ENCODE measurements at regions not wholly inside any gene's neighbourhood (a gene's known extent, or its start where the extent isn't known, plus 50 kb on each side); places are given as distances from the start of the nearest gene placed in this dataset.

DNA sequence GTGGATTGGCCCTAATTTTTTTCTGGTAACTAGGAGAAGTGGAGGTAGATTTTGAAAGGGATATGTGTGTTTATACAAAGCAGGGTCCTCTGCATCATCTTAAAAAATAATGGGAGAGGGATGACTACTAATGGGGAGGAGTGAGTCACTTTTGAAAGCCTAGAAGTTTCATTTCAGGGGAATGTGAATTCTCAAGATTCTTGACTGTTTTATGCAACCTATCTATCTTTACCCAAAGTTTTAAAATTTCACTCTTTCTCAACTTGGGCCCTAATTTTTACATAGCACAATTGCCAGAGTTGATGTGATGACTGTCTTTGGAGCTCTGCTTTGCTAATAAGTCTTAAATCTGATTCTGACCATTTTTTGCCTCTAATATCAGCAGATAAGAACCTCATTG is 445.2 kb downstream of the GRXCR1 start:
- Histone ChIP-seq H3K27ac (ENCODE audit: low read depth, low read length) (peak overlapping the region; percentile 47), H3K27me3 (ENCODE audit: control insufficient read depth, insufficient read depth, low read length) (no peaks in the 10 kb centered on the region), H3K4me3 (ENCODE audit: low read depth, low read length) (no peak overlapping the region), H3K9me3 (ENCODE audit: control insufficient read depth, insufficient read depth, low read length) (no peaks in the 10 kb centered on the region)
- ChIA-PET CTCF (interaction anchor here (0.7 kb wide), 1 partner anchor 95 kb away, joined by 6 read pairs; no protein-coding TSS in a partner anchor), POLR2A (no interaction called here)
- DNase-seq (ENCODE audit: low read depth, low spot score), result no peak
- TF ChIP-seq, protein P1, sequence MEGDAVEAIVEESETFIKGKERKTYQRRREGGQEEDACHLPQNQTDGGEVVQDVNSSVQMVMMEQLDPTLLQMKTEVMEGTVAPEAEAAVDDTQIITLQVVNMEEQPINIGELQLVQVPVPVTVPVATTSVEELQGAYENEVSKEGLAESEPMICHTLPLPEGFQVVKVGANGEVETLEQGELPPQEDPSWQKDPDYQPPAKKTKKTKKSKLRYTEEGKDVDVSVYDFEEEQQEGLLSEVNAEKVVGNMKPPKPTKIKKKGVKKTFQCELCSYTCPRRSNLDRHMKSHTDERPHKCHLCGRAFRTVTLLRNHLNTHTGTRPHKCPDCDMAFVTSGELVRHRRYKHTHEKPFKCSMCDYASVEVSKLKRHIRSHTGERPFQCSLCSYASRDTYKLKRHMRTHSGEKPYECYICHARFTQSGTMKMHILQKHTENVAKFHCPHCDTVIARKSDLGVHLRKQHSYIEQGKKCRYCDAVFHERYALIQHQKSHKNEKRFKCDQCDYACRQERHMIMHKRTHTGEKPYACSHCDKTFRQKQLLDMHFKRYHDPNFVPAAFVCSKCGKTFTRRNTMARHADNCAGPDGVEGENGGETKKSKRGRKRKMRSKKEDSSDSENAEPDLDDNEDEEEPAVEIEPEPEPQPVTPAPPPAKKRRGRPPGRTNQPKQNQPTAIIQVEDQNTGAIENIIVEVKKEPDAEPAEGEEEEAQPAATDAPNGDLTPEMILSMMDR (IDR thresholded peaks at IDR 0.05; ENCODE audit: low read depth, low read length), result no peak

DNA sequence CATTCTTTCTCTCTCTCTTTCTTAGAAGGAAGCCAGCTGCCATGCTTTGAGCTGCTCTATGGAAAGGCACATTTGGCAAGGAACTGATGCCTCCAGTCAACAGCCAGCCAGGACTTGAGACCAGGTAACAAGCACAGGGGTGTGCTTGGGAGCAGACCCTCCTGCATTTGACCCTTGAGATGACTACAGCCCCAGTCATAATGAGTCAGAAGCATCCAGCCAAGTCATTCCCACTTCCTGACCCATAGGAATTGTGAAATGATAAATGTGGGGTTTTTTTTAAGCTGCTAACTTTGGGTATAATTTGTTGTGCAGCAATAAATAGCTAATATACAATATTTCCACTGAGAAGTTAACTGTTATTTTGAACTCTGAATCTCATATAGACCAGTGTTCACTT is 446.9 kb downstream of the GRXCR1 start:
- no peak for DNase-seq (ENCODE audit: low read depth, low spot score)
- POLR2A ChIA-PET, result no interaction called here

DNA sequence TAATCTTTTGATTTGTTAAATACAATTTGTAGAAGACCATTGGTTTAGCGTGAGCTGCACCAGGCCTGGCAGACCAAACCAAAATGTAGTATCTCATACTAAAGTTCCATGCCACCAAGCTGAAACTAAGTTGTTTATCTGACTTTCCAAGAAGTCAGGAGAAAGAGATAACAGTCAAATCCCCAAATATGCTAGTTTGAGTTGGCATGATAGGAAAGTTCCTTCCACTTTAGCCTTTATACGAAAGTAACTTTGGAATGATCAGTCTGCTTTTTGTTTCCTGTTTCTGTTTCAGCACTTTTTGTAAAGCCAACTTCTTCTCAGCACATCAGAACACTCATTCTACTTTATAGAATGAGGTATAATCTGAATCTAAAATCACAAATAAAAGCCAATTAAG is 449.2 kb downstream of the GRXCR1 start:
- no peak for DNase-seq (ENCODE audit: low read depth, low spot score)
- H3K27ac ChIP-seq (ENCODE audit: low read depth, low read length), result no peak overlapping the region
- H3K9me3 ChIP-seq (ENCODE audit: control insufficient read depth, insufficient read depth, low read length), result no peaks in the 10 kb centered on the region
- H3K4me3 ChIP-seq (ENCODE audit: low read depth, low read length), result no peak overlapping the region
- ChIA-PET POLR2A (no interaction called here), CTCF (no interaction called here)
- TF ChIP-seq, protein P1 (IDR thresholded peaks at IDR 0.05; ENCODE audit: low read depth, low read length), result no peak
- no peaks in the 10 kb centered on the region for H3K27me3 ChIP-seq (ENCODE audit: control insufficient read depth, insufficient read depth, low read length)

More for the DNA sequence above, 446.9 kb downstream of the GRXCR1 start:
- CTCF ChIA-PET, result no interaction called here
- Histone ChIP-seq H3K9me3 (ENCODE audit: control insufficient read depth, insufficient read depth, low read length) (no peaks in the 10 kb centered on the region), H3K27me3 (ENCODE audit: control insufficient read depth, insufficient read depth, low read length) (no peaks in the 10 kb centered on the region), H3K4me3 (ENCODE audit: low read depth, low read length) (no peak overlapping the region), H3K27ac (ENCODE audit: low read depth, low read length) (peak overlapping the region; percentile 63)
- TF ChIP-seq, protein P1 (IDR thresholded peaks at IDR 0.05; ENCODE audit: low read depth, low read length), result no peak

DNA sequence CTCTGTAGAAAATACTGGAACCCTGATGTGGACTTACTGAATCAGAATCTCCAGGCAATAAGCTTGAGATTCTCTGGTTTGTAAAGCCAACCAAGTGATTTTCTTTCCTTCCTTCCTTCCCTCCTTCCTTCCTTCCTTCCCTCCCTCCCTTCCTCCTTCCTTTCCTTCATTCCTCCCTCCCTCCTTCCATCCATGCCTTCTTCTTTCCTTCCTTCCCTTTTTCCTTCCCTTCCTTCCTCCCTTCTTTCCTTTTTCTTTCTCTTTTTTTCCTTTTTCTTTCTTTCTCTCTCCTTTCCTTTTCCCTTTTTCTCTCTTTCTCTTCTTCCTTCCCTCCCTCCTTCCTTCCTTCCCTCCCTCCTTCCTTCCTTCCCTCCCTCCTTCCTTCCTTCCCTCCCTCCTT is 450.8 kb downstream of the GRXCR1 start:
- TF ChIP-seq, protein P1 (IDR thresholded peaks at IDR 0.05; ENCODE audit: low read depth, low read length), result no peak
- Histone ChIP-seq H3K27ac (ENCODE audit: low read depth, low read length) (no peak overlapping the region), H3K9me3 (ENCODE audit: control insufficient read depth, insufficient read depth, low read length) (no peaks in the 10 kb centered on the region), H3K4me3 (ENCODE audit: low read depth, low read length) (no peak overlapping the region), H3K27me3 (ENCODE audit: control insufficient read depth, insufficient read depth, low read length) (no peaks in the 10 kb centered on the region)
- ChIA-PET POLR2A (interaction anchor here (0.6 kb wide), 1 partner anchor 18 kb away, joined by 3 read pairs; no protein-coding TSS in a partner anchor), CTCF (no interaction called here)
- no peak for DNase-seq (ENCODE audit: low read depth, low spot score)

DNA sequence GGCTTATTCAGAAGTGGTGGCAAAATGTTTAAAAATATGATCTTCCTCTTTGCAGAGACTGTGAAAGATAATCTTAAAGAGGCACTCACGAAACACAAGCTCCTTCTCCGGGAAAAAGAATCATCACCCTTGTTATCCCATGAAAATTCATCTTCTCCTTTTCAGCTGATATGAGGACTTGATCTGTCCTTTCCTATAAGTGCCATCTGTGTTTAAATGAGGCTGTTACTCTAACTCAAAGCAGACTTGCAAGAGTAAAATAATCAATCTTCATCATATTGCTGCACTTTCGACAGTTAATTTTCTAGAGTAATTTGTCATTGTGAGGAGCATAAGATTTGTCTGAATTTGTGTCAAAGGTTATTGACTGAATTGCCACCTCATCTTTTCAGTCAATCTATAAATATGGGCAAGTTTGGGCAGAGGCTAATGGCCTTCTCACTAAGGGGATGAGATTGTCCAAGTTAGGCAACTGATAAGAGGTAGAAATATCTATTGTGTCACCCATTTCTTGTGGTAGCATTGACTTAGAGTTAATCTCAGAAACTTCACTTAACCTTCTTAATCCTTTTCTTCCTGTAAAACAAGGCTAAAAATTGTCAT is 452.9 kb downstream of the GRXCR1 start:
- no peaks in the 10 kb centered on the region for H3K27me3 ChIP-seq (ENCODE audit: control insufficient read depth, insufficient read depth, low read length)
- CTCF ChIA-PET, result interaction anchor here (0.6 kb wide), 1 partner anchor 8 kb away, joined by 3 read pairs; no protein-coding TSS in a partner anchor
- no peaks in the 10 kb centered on the region for H3K9me3 ChIP-seq (ENCODE audit: control insufficient read depth, insufficient read depth, low read length)
- DNase-seq (ENCODE audit: low read depth, low spot score), result no peak
- TF ChIP-seq, protein P1 (IDR thresholded peaks at IDR 0.05; ENCODE audit: low read depth, low read length), result no peak
- POLR2A ChIA-PET, result no interaction called here
- H3K4me3 ChIP-seq (ENCODE audit: low read depth, low read length), result no peak overlapping the region
- no peak overlapping the region for H3K27ac ChIP-seq (ENCODE audit: low read depth, low read length)
